GM12878 (cell line): ENCODE measurements at regions not wholly inside any gene's neighbourhood (a gene's known extent, or its start where the extent isn't known, plus 50 kb on each side); places are given as distances from the start of the nearest gene placed in this dataset.

Experiments
- ATAC-seq: fragments of 200-7000 bp; cut with Tn5 transposase; 3 replicates; pipeline ENCODE4 v1.9.1; 2020; ENCODE audit warnings: mild to moderate bottlenecking, moderate library complexity
- BruUV-seq: library from RNA; stranded (reverse); fragments of 400-500 nt; replicated peaks from 2 replicates; lab custom pipeline; 2021; lab: Mats Ljungman, UMichigan
- CTCF ChIA-PET: fragments of 300-600 bp; sonication (Branson Sonifier 250); formaldehyde crosslinking; extraction: SDS; loops from one replicate; lab custom pipeline; 2021; ENCODE audit warnings: inconsistent platforms; lab: Yijun Ruan, JAX
- POLR2A ChIA-PET: fragments of 350-600 bp; formaldehyde crosslinking; extraction: SDS; loops from one replicate; lab custom pipeline; 2021; ENCODE audit warnings: inconsistent platforms; lab: Charles Lee
- RAD21 ChIA-PET: fragments of 300-600 bp; sonication (Branson Sonifier 250); formaldehyde crosslinking; loops from one replicate; lab custom pipeline; 2023; ENCODE audit warnings: antibody characterized with exemption; ENCODE audit not compliant: unreplicated experiment; lab: Charles Lee
- SMC1A ChIA-PET: fragments of 300-600 bp; sonication (Branson Sonifier 250); formaldehyde crosslinking; loops from one replicate; lab custom pipeline; 2023; ENCODE audit not compliant: unreplicated experiment, uncharacterized antibody; lab: Charles Lee
- DNase-seq: peaks from one replicate; pipeline ENCODE4 v3.0.0-alpha.2; 2011; ENCODE audit warnings: low read depth, low spot score
- FAIRE-seq: peaks from 3 replicates; lab custom pipeline; 2011; peaks lifted over from hg19 to GRCh38; lab: Jason Lieb, UNC
- H2AFZ ChIP-seq: 2 replicates; pipeline ENCODE4 v1.6.0; 2011; ENCODE audit warnings: low read depth, low read length, control low read depth; ENCODE audit not compliant: control insufficient read depth
- H3K27ac ChIP-seq: 2 replicates; pipeline ENCODE4 v1.5.1; 2011; ENCODE audit warnings: control low read depth; ENCODE audit not compliant: control insufficient read depth, insufficient read depth
- H3K27me3 ChIP-seq, 2 experiments: replicated peaks in 1 of 2; 2 replicates each; pipeline versions ENCODE4 v1.6.0 to v1.6.1; 2011; ENCODE audit warnings: low read length in 1 of 2; ENCODE audit not compliant: control insufficient read depth in 2 of 2, insufficient read depth in 2 of 2
- H3K36me3 ChIP-seq, 2 experiments: 2 replicates each; pipeline ENCODE4 v1.5.1; 2011; ENCODE audit warnings: low read length in 1 of 2; ENCODE audit not compliant: control insufficient read depth in 2 of 2, insufficient read depth in 2 of 2
- H3K4me1 ChIP-seq: 2 replicates; pipeline ENCODE4 v1.6.1; 2011; ENCODE audit warnings: mild to moderate bottlenecking, low read length, moderate library complexity, mixed read lengths; ENCODE audit not compliant: control insufficient read depth, insufficient read depth
- H3K4me2 ChIP-seq: 2 replicates; pipeline ENCODE4 v1.6.0; 2011; ENCODE audit warnings: control low read depth; ENCODE audit not compliant: control insufficient read depth, insufficient read depth
- H3K4me3 ChIP-seq: fragments of 200-600 bp; sonication (generic); 2 replicates; pipeline ENCODE4 v1.5.1; 2016
- H3K79me2 ChIP-seq: 2 replicates; pipeline ENCODE4 v1.6.0; 2011; ENCODE audit warnings: low read length; ENCODE audit not compliant: control insufficient read depth, insufficient read depth
- H3K9ac ChIP-seq: 2 replicates; pipeline ENCODE4 v1.8.0; 2011; ENCODE audit warnings: low read length, control low read depth, mixed read lengths; ENCODE audit not compliant: control insufficient read depth, insufficient read depth
- H3K9me3 ChIP-seq: replicated peaks from 3 replicates; pipeline ENCODE4 v1.5.1; 2011; ENCODE audit warnings: mild to moderate bottlenecking, low read length; ENCODE audit not compliant: control insufficient read depth, insufficient read depth
- H4K20me1 ChIP-seq: 2 replicates; pipeline ENCODE4 v1.6.0; 2011; ENCODE audit not compliant: control insufficient read depth, insufficient read depth
- BACH1 ChIP-seq: fragments of 450-650 bp; IDR thresholded peaks from 2 replicates; pipeline ENCODE4 v1.6.1; 2017; ENCODE audit warnings: mild to moderate bottlenecking, borderline replicate concordance
- BCL11A ChIP-seq: IDR thresholded peaks from 2 replicates; pipeline ENCODE4 v1.6.1; 2011; ENCODE audit warnings: low read depth, low read length
- CHD1 ChIP-seq: IDR thresholded peaks from 2 replicates; pipeline ENCODE4 v1.6.1; 2012; ENCODE audit warnings: low read depth, low read length, improper control_type of control experiment
- CREB1 ChIP-seq: IDR thresholded peaks from 2 replicates; pipeline ENCODE4 v1.6.1; 2012; ENCODE audit warnings: low read depth, mild to moderate bottlenecking, inconsistent platforms
- CREM ChIP-seq: IDR thresholded peaks from 2 replicates; pipeline ENCODE4 v1.6.1; 2014; ENCODE audit warnings: antibody characterized with exemption, low read depth
- E4F1 ChIP-seq: fragments of 450-650 bp; IDR thresholded peaks from 2 replicates; pipeline ENCODE4 v1.6.1; 2018; ENCODE audit warnings: borderline replicate concordance, mild to moderate bottlenecking; ENCODE audit not compliant: partially characterized antibody
- PAX8 ChIP-seq: fragments of 450-650 bp; IDR thresholded peaks from 2 replicates; pipeline ENCODE4 v1.6.1; 2017; ENCODE audit warnings: mild to moderate bottlenecking, moderate library complexity
- RAD21 ChIP-seq: IDR thresholded peaks from 2 replicates; pipeline ENCODE4 v1.6.1; 2011; ENCODE audit warnings: mild to moderate bottlenecking, low read depth, low read length, moderate library complexity; ENCODE audit not compliant: insufficient read depth
- RBBP5 ChIP-seq: fragments of 200-600 bp; sonication (generic); conservative IDR thresholded peaks from 2 replicates; pipeline ENCODE4 v1.6.1; 2016
- REST ChIP-seq: IDR thresholded peaks from 2 replicates; pipeline ENCODE4 v1.6.1; 2012; ENCODE audit warnings: mild to moderate bottlenecking, low read depth, low read length
- SIN3A ChIP-seq: IDR thresholded peaks from 2 replicates; pipeline ENCODE4 v1.6.1; 2012; ENCODE audit warnings: low read depth, low read length, improper control_type of control experiment
- WRNIP1 ChIP-seq: IDR thresholded peaks from 2 replicates; pipeline ENCODE4 v1.6.1; 2011; ENCODE audit warnings: low read depth, low read length, improper control_type of control experiment, borderline replicate concordance
- ZNF274 ChIP-seq: IDR thresholded peaks from one replicate; pipeline ENCODE4 v1.8.0; 2011; ENCODE audit not compliant: insufficient read length, insufficient read depth
- ZNF687 ChIP-seq: fragments of 450-650 bp; IDR thresholded peaks from 2 replicates; pipeline ENCODE4 v1.6.1; 2017; ENCODE audit warnings: mild to moderate bottlenecking, moderate library complexity
- WGBS: methylation state at CpG from one replicate; pipeline ENCODE4 v1.1.6; 2016; ENCODE audit warnings: low lambda C conversion rate; ENCODE audit not compliant: insufficient replicate concordance, insufficient coverage; ENCODE audit errors: missing lambda C conversion rate; 5-methylcytosine and 5-hydroxymethylcytosine counted together
- in situ Hi-C: fragments of 300-500 bp; cut with MboI; formaldehyde crosslinking; loops from 9 replicates; pipeline ENCODE4 v1.14.3; 2018; ENCODE audit warnings: mixed read lengths
- intact Hi-C: fragments of 100-400 bp; cut with micrococcal nuclease; formaldehyde crosslinking; loops from one replicate; pipeline ENCODE4 v1.14.2; 2022; ENCODE audit not compliant: unreplicated experiment

GRCh38 chr10:45071043-45071813, 70.5 kb downstream of the ZNF22 start (continued):
- no peak for TF ChIP-seq BACH1

GRCh38 chr10:45075216-45075615, 74.5 kb downstream of the ZNF22 start:
- Histone ChIP-seq H3K27ac (no peak overlapping the region), H3K4me2 (no peak overlapping the region), H4K20me1 (no peaks in the 10 kb centered on the region), H3K27me3 (no peaks in the 10 kb centered on the region; a peak in 1 of 4 replicates), H2AFZ (no peak overlapping the region), H3K79me2 (no peaks in the 10 kb centered on the region), H3K36me3 (no peaks in the 10 kb centered on the region), H3K4me1 (no peaks in the 10 kb centered on the region), H3K9me3 (no peaks in the 10 kb centered on the region; the same call in 2 of the 3 replicates), H3K9ac (no peak overlapping the region), H3K4me3 (no peak overlapping the region)
- WGBS = 3% methylated on average over 4 of the region's 4 CpGs
- ATAC-seq = no peak
- in situ Hi-C loops (no loop called here), intact Hi-C loops (no loop called here)
- no TSS peak for BruUV-seq
- ChIA-PET RAD21 (no interaction called here), CTCF (no interaction called here), POLR2A (no interaction called here), SMC1A (no interaction called here)
- DNase-seq = no peak
- FAIRE-seq = no peak
- TF ChIP-seq PAX8 (no peak), E4F1 (no peak), RBBP5 (no peak), ZNF687 (no peak), REST (no peak), BCL11A (no peak), CREB1 (no peak), SIN3A (no peak), WRNIP1 (no peak), CHD1 (no peak), RAD21 (no peak), ZNF274 (no peak), CREM (no peak)
